ENCODE measurements at regions not wholly inside any gene's neighbourhood (a gene's known extent, or its start where the extent isn't known, plus 50 kb on each side); places are given as distances from the start of the nearest gene placed in this dataset.

GRCh38 chr5:3542769-3543168 lies 52.9 kb upstream of the IRX1 start:
- CTCF ChIA-PET, result interaction anchor here (0.6 kb wide), 1 partner anchor 244 kb away, joined by 4 read pairs; no protein-coding TSS in a partner anchor
- H3K27ac ChIP-seq, result no peak overlapping the region
- no peak for DNase-seq (ENCODE audit: low spot score)
- no peak for TF ChIP-seq CTCF (conservative IDR thresholded peaks at IDR 0.05; ENCODE audit: low read depth)
- POLR2A ChIA-PET (ENCODE audit: low non-redundant PET), result no interaction called here

GRCh38 chr5:3542158-3542557 lies 53.5 kb upstream of the IRX1 start:
- H3K27ac ChIP-seq, result no peak overlapping the region
- CTCF ChIA-PET, result interaction anchor here (0.6 kb wide), 1 partner anchor 243 kb away, joined by 4 read pairs; no protein-coding TSS in a partner anchor
- no peak for TF ChIP-seq CTCF (conservative IDR thresholded peaks at IDR 0.05; ENCODE audit: low read depth)
- POLR2A ChIA-PET (ENCODE audit: low non-redundant PET), result no interaction called here
- DNase-seq (ENCODE audit: low spot score), result peak; percentile 23

GRCh38 chr5:3538886-3539285 lies 56.7 kb upstream of the IRX1 start:
- H3K27ac ChIP-seq, result no peak overlapping the region
- no peak for DNase-seq (ENCODE audit: low spot score)
- CTCF ChIA-PET, result no interaction called here
- no peak for TF ChIP-seq CTCF (conservative IDR thresholded peaks at IDR 0.05; ENCODE audit: low read depth)
- POLR2A ChIA-PET (ENCODE audit: low non-redundant PET), result no interaction called here

GRCh38 chr5:3537942-3538341 lies 57.7 kb upstream of the IRX1 start:
- no peak for DNase-seq (ENCODE audit: low spot score)
- TF ChIP-seq CTCF (conservative IDR thresholded peaks at IDR 0.05; ENCODE audit: low read depth), result no peak
- H3K27ac ChIP-seq, result no peak overlapping the region
- CTCF ChIA-PET, result no interaction called here
- POLR2A ChIA-PET (ENCODE audit: low non-redundant PET), result no interaction called here

- no peak overlapping the region for H3K27ac ChIP-seq
- no peak for TF ChIP-seq CTCF (conservative IDR thresholded peaks at IDR 0.05; ENCODE audit: low read depth)
- POLR2A ChIA-PET (ENCODE audit: low non-redundant PET), result no interaction called here
- no peak for DNase-seq (ENCODE audit: low spot score)
- CTCF ChIA-PET, result no interaction called here
These were observed 60.0 kb upstream of the IRX1 start for GRCh38 chr5:3535414-3536211.

- POLR2A ChIA-PET (ENCODE audit: low non-redundant PET), result no interaction called here
- no peak overlapping the region for H3K27ac ChIP-seq
- CTCF ChIA-PET, result no interaction called here
- DNase-seq (ENCODE audit: low spot score), result no peak
- no peak for TF ChIP-seq CTCF (conservative IDR thresholded peaks at IDR 0.05; ENCODE audit: low read depth)
These were observed 60.6 kb upstream of the IRX1 start for GRCh38 chr5:3534997-3535396.
